Neural progenitor cell (in vitro differentiated cells): ENCODE measurements at regions not wholly inside any gene's neighbourhood (a gene's known extent, or its start where the extent isn't known, plus 50 kb on each side); places are given as distances from the start of the nearest gene placed in this dataset.
"Not testable (repeated sequence)": the region's sequence is repeated elsewhere in the genome, so short reads cannot be mapped to it uniquely, and the experiment has no call there.

ENCODE experiments used
- DNase-seq: peaks from one replicate; pipeline ENCODE4 v3.0.0-alpha.2; 2016; ENCODE audit warnings: low spot score
- H2AFZ ChIP-seq: fragments of 200-600 bp; sonication (generic); replicated peaks from 2 replicates; pipeline ENCODE4 v1.6.1; 2016; ENCODE audit warnings: antibody characterized with exemption
- H3F3A ChIP-seq: fragments of 200-600 bp; sonication (generic); 2 replicates; pipeline ENCODE4 v1.6.1; 2016; ENCODE audit warnings: antibody characterized with exemption, low read depth
- H3K27ac ChIP-seq: fragments of 200-600 bp; sonication (generic); 2 replicates; pipeline ENCODE4 v1.5.1; 2016; ENCODE audit warnings: mild to moderate bottlenecking
- H3K27me3 ChIP-seq: fragments of 200-600 bp; sonication (generic); 2 replicates; pipeline ENCODE4 v1.6.1; 2016; ENCODE audit warnings: mild to moderate bottlenecking, moderate library complexity
- H3K36me3 ChIP-seq: fragments of 200-600 bp; sonication (generic); 2 replicates; pipeline ENCODE4 v1.5.1; 2016
- H3K4me1 ChIP-seq: fragments of 200-600 bp; sonication (generic); 2 replicates; pipeline ENCODE4 v1.6.1; 2016; ENCODE audit warnings: mixed run types
- H3K4me2 ChIP-seq: fragments of 200-600 bp; sonication (generic); 2 replicates; pipeline ENCODE4 v1.6.1; 2016
- H3K4me3 ChIP-seq: fragments of 200-600 bp; sonication (generic); 2 replicates; pipeline ENCODE4 v1.5.1; 2016
- H3K79me2 ChIP-seq: fragments of 200-600 bp; sonication (generic); 2 replicates; pipeline ENCODE4 v1.6.1; 2016; ENCODE audit warnings: low read depth
- H3K9ac ChIP-seq: fragments of 200-600 bp; sonication (generic); 2 replicates; pipeline ENCODE4 v1.6.1; 2016
- H3K9me3 ChIP-seq: fragments of 200-600 bp; sonication (generic); 2 replicates; pipeline ENCODE4 v1.5.1; 2016; ENCODE audit warnings: low read depth
- H4K20me1 ChIP-seq: fragments of 200-600 bp; sonication (generic); 2 replicates; pipeline ENCODE4 v1.6.1; 2016; ENCODE audit warnings: low read depth
- H3K27ac Mint-ChIP-seq: 3 replicates; pipeline ENCODE4 v1.8.0; 2021; ENCODE audit warnings: mixed read lengths
- H3K27me3 Mint-ChIP-seq: 2 replicates; pipeline ENCODE4 v1.8.0; 2022; ENCODE audit warnings: low read depth, mild to moderate bottlenecking, inconsistent platforms, moderate library complexity, mixed read lengths; ENCODE audit not compliant: insufficient read depth
- H3K36me3 Mint-ChIP-seq: 3 replicates; pipeline ENCODE4 v1.8.0; 2021; ENCODE audit warnings: mixed read lengths
- H3K4me1 Mint-ChIP-seq: 3 replicates; pipeline ENCODE4 v1.8.0; 2021; ENCODE audit warnings: mixed read lengths
- H3K4me3 Mint-ChIP-seq: 3 replicates; pipeline ENCODE4 v1.8.0; 2021; ENCODE audit warnings: mild to moderate bottlenecking, moderate library complexity, mixed read lengths
- H3K9me3 Mint-ChIP-seq: 3 replicates; pipeline ENCODE4 v1.8.0; 2020; ENCODE audit warnings: mixed read lengths
- EZH2 ChIP-seq: fragments of 200-600 bp; sonication (generic); IDR thresholded peaks from 2 replicates; pipeline ENCODE4 v1.6.1; 2017; ENCODE audit warnings: antibody characterized with exemption, mild to moderate bottlenecking, moderate library complexity
- EZH2phosphoT487 ChIP-seq: fragments of 200-600 bp; sonication (generic); IDR thresholded peaks from 2 replicates; pipeline ENCODE4 v1.6.1; 2017; ENCODE audit warnings: antibody characterized with exemption
- TF ChIP-seq, protein P1 (sequence below): fragments of 200-600 bp; sonication (generic); IDR thresholded peaks from 2 replicates; pipeline ENCODE4 v1.5.1; 2017; ENCODE audit warnings: antibody characterized with exemption, mild to moderate bottlenecking

DNA sequence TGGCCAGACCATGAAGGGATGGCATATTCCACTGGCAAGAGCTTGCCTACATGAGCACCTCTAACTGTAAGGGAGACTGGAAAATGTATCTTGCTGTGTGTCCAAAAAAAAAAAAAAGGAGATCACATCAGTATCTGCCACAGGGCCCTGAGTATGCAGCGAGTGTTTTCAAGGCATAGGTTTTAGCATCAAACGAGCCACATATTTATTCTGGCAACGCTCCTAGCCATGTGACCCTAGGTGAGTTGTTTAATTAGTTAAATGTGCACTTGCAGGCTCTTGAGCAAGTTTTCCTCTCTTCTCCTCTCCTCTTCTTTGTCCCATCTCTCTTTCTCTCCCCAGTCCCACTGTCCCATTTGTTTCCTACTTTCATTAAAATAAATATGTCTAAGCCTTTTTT is 428.7 kb upstream of the AKR1E2 start:
- TF ChIP-seq EZH2 (no peak), EZH2phosphoT487 (no peak)
- TF ChIP-seq, protein P1, sequence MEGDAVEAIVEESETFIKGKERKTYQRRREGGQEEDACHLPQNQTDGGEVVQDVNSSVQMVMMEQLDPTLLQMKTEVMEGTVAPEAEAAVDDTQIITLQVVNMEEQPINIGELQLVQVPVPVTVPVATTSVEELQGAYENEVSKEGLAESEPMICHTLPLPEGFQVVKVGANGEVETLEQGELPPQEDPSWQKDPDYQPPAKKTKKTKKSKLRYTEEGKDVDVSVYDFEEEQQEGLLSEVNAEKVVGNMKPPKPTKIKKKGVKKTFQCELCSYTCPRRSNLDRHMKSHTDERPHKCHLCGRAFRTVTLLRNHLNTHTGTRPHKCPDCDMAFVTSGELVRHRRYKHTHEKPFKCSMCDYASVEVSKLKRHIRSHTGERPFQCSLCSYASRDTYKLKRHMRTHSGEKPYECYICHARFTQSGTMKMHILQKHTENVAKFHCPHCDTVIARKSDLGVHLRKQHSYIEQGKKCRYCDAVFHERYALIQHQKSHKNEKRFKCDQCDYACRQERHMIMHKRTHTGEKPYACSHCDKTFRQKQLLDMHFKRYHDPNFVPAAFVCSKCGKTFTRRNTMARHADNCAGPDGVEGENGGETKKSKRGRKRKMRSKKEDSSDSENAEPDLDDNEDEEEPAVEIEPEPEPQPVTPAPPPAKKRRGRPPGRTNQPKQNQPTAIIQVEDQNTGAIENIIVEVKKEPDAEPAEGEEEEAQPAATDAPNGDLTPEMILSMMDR: no peak
- no peak overlapping the region for H3K27ac Mint-ChIP-seq
- Histone ChIP-seq H3K79me2 (no peaks in the 10 kb centered on the region), H3K36me3 (no peaks in the 10 kb centered on the region), H3K4me3 (no peak overlapping the region), H3K27me3 (no peaks in the 10 kb centered on the region), H2AFZ (no peak overlapping the region), H3K9me3 (no peaks in the 10 kb centered on the region), H3K4me2 (no peak overlapping the region), H3K4me1 (no peaks in the 10 kb centered on the region), H3K9ac (no peak overlapping the region), H4K20me1 (no peaks in the 10 kb centered on the region), H3F3A (no peaks in the 10 kb centered on the region), H3K27ac (no peak overlapping the region)
- no peak overlapping the region for H3K4me3 Mint-ChIP-seq
- peaks cover 2% of the 10 kb centered on the region for H3K9me3 Mint-ChIP-seq
- no peaks in the 10 kb centered on the region for H3K4me1 Mint-ChIP-seq
- H3K27me3 Mint-ChIP-seq: peaks cover 8% of the 10 kb centered on the region
- H3K36me3 Mint-ChIP-seq: no peaks in the 10 kb centered on the region
- no peak for DNase-seq

DNA sequence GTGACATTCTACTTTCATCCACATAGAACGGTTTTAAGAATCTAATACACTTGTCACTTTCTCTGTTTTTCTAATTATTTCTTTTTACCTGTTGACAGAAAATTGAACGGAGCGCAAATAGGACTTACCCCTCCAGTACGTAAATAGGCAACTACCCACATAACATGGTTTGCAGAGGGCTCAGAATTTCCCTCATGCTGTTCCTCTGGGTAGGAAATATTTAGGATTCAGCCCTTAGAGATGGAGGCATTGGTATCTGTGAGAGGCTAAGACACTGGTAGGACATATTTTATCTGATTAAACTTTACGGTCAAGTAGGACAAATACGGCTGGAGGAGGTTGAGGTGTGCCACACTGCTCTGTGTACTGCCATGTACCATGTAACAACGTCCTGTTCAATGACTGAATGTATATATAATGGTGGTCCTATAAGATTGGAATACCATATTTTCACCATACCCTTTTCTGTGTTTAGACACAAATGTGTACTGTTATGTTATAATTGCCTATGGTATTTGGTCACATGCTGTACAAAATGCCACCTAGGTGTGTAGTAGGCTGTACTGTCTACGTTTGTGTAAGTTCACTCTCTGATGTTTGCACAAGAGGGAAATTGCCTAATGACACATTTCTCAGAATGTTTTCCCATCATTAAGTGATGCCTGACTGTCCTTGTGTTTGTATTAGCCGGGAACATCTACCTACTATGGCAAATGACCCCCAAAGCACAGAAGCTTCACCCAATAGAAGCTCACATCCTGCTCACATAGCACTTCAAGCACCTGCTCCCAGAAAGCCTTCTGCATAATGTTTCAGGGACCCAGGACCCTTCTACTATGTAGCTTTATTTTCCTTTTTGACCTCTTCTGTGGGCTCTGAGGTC is 429.4 kb upstream of the AKR1E2 start:
- Mint-ChIP-seq H3K36me3 (no peaks in the 10 kb centered on the region), H3K27ac (no peak overlapping the region), H3K9me3 (peaks cover 2% of the 10 kb centered on the region), H3K4me3 (no peak overlapping the region), H3K4me1 (no peaks in the 10 kb centered on the region), H3K27me3 (peaks cover 8% of the 10 kb centered on the region)
- H3K4me2 ChIP-seq: no peak overlapping the region
- H3K9ac ChIP-seq: no peak overlapping the region
- DNase-seq: no peak
- no peaks in the 10 kb centered on the region for H3K79me2 ChIP-seq
- H3F3A ChIP-seq: no peaks in the 10 kb centered on the region
- no peaks in the 10 kb centered on the region for H3K36me3 ChIP-seq
- H2AFZ ChIP-seq: no peak overlapping the region
- no peak overlapping the region for H3K4me3 ChIP-seq
- H4K20me1 ChIP-seq: no peaks in the 10 kb centered on the region
- H3K4me1 ChIP-seq: no peaks in the 10 kb centered on the region
- no peaks in the 10 kb centered on the region for H3K27me3 ChIP-seq
- H3K27ac ChIP-seq: no peak overlapping the region
- TF ChIP-seq EZH2 (no peak), EZH2phosphoT487 (no peak)
- TF ChIP-seq, protein P1: no peak
- H3K9me3 ChIP-seq: no peaks in the 10 kb centered on the region

DNA sequence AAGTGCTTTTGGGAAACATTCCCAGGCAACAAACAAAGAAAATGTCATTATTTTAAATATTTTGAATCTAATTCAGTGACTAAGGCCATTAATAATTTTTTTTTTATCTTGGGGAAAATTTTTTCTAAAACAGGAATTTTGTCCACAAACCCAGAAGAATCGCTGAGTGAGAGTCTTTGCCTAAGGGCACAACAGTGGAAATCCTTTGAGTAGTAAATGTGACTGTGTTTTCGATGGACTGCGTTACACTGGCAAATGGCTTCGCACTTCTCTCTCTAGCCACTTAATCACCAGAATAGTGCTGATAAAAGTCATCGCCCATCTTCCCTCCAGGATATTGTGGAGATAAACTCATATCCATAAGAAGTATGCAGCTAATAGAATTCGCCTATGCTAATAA is 430.3 kb upstream of the AKR1E2 start:
- Histone ChIP-seq H3K79me2 (no peaks in the 10 kb centered on the region), H3K4me2 (no peak overlapping the region), H3K27me3 (no peaks in the 10 kb centered on the region), H3F3A (no peaks in the 10 kb centered on the region), H3K27ac (no peak overlapping the region), H4K20me1 (no peaks in the 10 kb centered on the region), H3K36me3 (no peaks in the 10 kb centered on the region), H3K9ac (no peak overlapping the region), H3K4me1 (no peaks in the 10 kb centered on the region), H3K4me3 (no peak overlapping the region), H2AFZ (no peak overlapping the region), H3K9me3 (no peaks in the 10 kb centered on the region)
- Mint-ChIP-seq H3K4me1 (no peaks in the 10 kb centered on the region), H3K4me3 (no peak overlapping the region), H3K27me3 (peaks cover 8% of the 10 kb centered on the region), H3K27ac (no peak overlapping the region), H3K36me3 (no peaks in the 10 kb centered on the region), H3K9me3 (peaks cover 2% of the 10 kb centered on the region)
- no peak for DNase-seq
- TF ChIP-seq EZH2phosphoT487 (no peak), EZH2 (no peak)
- TF ChIP-seq, protein P1: no peak

DNA sequence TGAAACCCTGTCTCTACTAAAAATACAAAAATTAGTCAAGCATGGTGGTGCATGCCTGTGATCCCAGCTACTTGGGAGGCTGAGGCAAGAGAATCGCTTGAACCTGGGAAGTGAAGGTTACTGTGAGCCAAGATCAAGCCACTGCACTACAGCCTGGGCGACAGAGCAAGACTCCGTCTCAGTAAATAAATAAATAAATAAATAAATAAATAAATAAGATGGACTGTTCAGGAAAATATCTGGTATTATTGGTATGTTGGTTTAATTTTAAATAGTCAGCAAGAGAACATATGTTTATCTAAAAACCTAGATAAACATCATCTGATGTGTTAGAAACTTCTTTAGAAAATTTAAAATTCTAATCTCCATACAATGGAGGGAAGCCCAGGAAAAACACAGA is 431.6 kb upstream of the AKR1E2 start:
- H3K9me3 ChIP-seq, H3K4me2 ChIP-seq, H3K27me3 Mint-ChIP-seq, H2AFZ ChIP-seq, H3K4me1 Mint-ChIP-seq, H3K4me3 ChIP-seq, H3K9me3 Mint-ChIP-seq, H3K4me3 Mint-ChIP-seq, H3K9ac ChIP-seq, H3K27me3 ChIP-seq, H3K27ac ChIP-seq, H3F3A ChIP-seq, H3K4me1 ChIP-seq, H4K20me1 ChIP-seq, H3K36me3 Mint-ChIP-seq, DNase-seq, H3K27ac Mint-ChIP-seq, H3K36me3 ChIP-seq, H3K79me2 ChIP-seq: not testable (repeated sequence)
